ENCODE measurements at regions not wholly inside any gene's neighbourhood (a gene's known extent, or its start where the extent isn't known, plus 50 kb on each side); places are given as distances from the start of the nearest gene placed in this dataset.
A peak's percentile ranks its signal among the peaks of the same experiment; 100 is the strongest.

DNA sequence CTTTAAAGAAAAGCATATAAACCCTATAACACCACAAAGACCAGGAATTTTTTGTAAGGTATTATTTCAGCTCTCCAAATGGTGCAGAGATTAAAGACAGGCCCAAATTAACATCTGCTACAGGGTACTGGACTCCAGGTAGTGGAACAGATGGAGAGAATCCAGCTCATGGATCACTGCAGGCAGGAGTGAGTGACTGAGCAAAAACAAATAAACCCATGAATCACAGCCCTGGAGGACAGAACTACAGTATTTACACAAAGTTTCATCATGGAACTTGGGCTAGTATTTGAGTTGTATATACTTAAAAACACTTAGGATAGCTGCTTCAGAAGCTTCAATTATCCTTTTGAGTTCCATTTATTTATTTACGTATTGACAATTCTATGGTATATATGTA, 132.8 kb upstream of the SPRY2 start:
- 85 to 100% (median 95%) methylated on average over 1 of the region's 1 CpG for WGBS, 4 donors

GRCh38 chr13:80469853-80470381, 129.0 kb upstream of the SPRY2 start:
- 36 to 49% (median 41%) methylated on average over 3 of the region's 3 CpGs for WGBS, 4 donors
- intact Hi-C loops (cut with DNase I), result no loop called here
- TF ChIP-seq, protein P1, sequence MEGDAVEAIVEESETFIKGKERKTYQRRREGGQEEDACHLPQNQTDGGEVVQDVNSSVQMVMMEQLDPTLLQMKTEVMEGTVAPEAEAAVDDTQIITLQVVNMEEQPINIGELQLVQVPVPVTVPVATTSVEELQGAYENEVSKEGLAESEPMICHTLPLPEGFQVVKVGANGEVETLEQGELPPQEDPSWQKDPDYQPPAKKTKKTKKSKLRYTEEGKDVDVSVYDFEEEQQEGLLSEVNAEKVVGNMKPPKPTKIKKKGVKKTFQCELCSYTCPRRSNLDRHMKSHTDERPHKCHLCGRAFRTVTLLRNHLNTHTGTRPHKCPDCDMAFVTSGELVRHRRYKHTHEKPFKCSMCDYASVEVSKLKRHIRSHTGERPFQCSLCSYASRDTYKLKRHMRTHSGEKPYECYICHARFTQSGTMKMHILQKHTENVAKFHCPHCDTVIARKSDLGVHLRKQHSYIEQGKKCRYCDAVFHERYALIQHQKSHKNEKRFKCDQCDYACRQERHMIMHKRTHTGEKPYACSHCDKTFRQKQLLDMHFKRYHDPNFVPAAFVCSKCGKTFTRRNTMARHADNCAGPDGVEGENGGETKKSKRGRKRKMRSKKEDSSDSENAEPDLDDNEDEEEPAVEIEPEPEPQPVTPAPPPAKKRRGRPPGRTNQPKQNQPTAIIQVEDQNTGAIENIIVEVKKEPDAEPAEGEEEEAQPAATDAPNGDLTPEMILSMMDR (IDR thresholded peaks at IDR 0.05), result no peak
- no peak for TF ChIP-seq POLR2A (IDR thresholded peaks at IDR 0.05)
- Histone ChIP-seq H3K27ac (peak overlapping the region in 4 of 5 donors; percentile 46 to 91 (median 59)), H3K36me3 (replicated peaks in 1 of 2) (no peaks in the 10 kb centered on the region), H3K4me1 (replicated peaks in 1 of 2) (peaks cover 0 to 9% of the 10 kb centered on the region in 2 donors), H3K4me3 (no peak overlapping the region), H3K9me3 (replicated peaks in 1 of 3) (no peaks in the 10 kb centered on the region), H3K27me3 (no peaks in the 10 kb centered on the region)
- peak; percentile 60 to 91 (median 73) for DNase-seq

More for the DNA sequence above, 132.8 kb upstream of the SPRY2 start:
- no peak for TF ChIP-seq POLR2A (IDR thresholded peaks at IDR 0.05)
- TF ChIP-seq, protein P1 (IDR thresholded peaks at IDR 0.05), result no peak
- DNase-seq, result no peak
- Histone ChIP-seq H3K36me3 (replicated peaks in 1 of 2) (no peaks in the 10 kb centered on the region), H3K9me3 (replicated peaks in 1 of 3) (no peaks in the 10 kb centered on the region), H3K4me1 (replicated peaks in 1 of 2) (peaks cover 0 to 9% of the 10 kb centered on the region in 2 donors), H3K4me3 (no peak overlapping the region), H3K27ac (no peak overlapping the region), H3K27me3 (no peaks in the 10 kb centered on the region)
- intact Hi-C loops (cut with DNase I), result no loop called here

GRCh38 chr13:80469105-80469852, 128.4 kb upstream of the SPRY2 start:
- WGBS, 4 donors, result 64 to 72% (median 68%) methylated on average over 6 of the region's 6 CpGs
- H3K4me1 ChIP-seq (replicated peaks in 1 of 2), result peaks cover 0 to 9% of the 10 kb centered on the region in 2 donors
- peak overlapping the region in 4 of 5 donors; percentile 46 to 91 (median 56) for H3K27ac ChIP-seq
- no peak for DNase-seq
- H3K27me3 ChIP-seq, result no peaks in the 10 kb centered on the region
- intact Hi-C loops (cut with DNase I), result no loop called here
- H3K36me3 ChIP-seq (replicated peaks in 1 of 2), result no peaks in the 10 kb centered on the region
- H3K4me3 ChIP-seq, result no peak overlapping the region
- no peaks in the 10 kb centered on the region for H3K9me3 ChIP-seq (replicated peaks in 1 of 3)
- TF ChIP-seq, protein P1 (IDR thresholded peaks at IDR 0.05), result no peak
- TF ChIP-seq POLR2A (IDR thresholded peaks at IDR 0.05), result no peak

- DNase-seq, result peak in 1 of 7 donors; percentile 12
- Histone ChIP-seq H3K36me3 (replicated peaks in 1 of 2) (no peaks in the 10 kb centered on the region), H3K9me3 (replicated peaks in 1 of 3) (no peaks in the 10 kb centered on the region), H3K27ac (no peak overlapping the region), H3K27me3 (no peaks in the 10 kb centered on the region), H3K4me3 (no peak overlapping the region), H3K4me1 (replicated peaks in 1 of 2) (peaks cover 0 to 9% of the 10 kb centered on the region in 2 donors)
- intact Hi-C loops (cut with DNase I), result no loop called here
- no peak for TF ChIP-seq POLR2A (IDR thresholded peaks at IDR 0.05)
- TF ChIP-seq, protein P1 (IDR thresholded peaks at IDR 0.05), result no peak
- 32 to 50% (median 37%) methylated on average over 2 of the region's 2 CpGs for WGBS, 4 donors
Observed at GRCh38 chr13:80465321-80465720, 124.4 kb upstream of the SPRY2 start.
